ENCODE measurements at regions not wholly inside any gene's neighbourhood (a gene's known extent, or its start where the extent isn't known, plus 50 kb on each side); places are given as distances from the start of the nearest gene placed in this dataset.

- TF ChIP-seq POLR2A (IDR thresholded peaks at IDR 0.05), result no peak
- TF ChIP-seq CTCF (IDR thresholded peaks at IDR 0.05), result no peak
Measured at GRCh38 chr5:124200381-124200780, 546.1 kb downstream of the ZNF608 start.
